RWPE1 (cell line): ENCODE measurements at regions not wholly inside any gene's neighbourhood (a gene's known extent, or its start where the extent isn't known, plus 50 kb on each side); places are given as distances from the start of the nearest gene placed in this dataset.

Experiments
- CTCF ChIA-PET: fragments of 350-600 bp; sonication (Branson Sonifier 250); formaldehyde crosslinking; extraction: SDS; loops from one replicate; lab custom pipeline; 2021; lab: Yijun Ruan, JAX
- POLR2A ChIA-PET: fragments of 400-600 bp; formaldehyde crosslinking; extraction: SDS; loops from one replicate; lab custom pipeline; 2020; ENCODE audit warnings: antibody characterized with exemption; ENCODE audit not compliant: low non-redundant PET; lab: Yijun Ruan, JAX
- DNase-seq: peaks from one replicate; pipeline ENCODE4 v3.0.0; 2012; ENCODE audit warnings: low spot score
- H3K27ac ChIP-seq: fragments of 450-650 bp; 2 replicates; pipeline ENCODE4 v1.5.1; 2017
- CTCF ChIP-seq: fragments of 450-650 bp; conservative IDR thresholded peaks from 2 replicates; pipeline ENCODE4 v1.5.1; 2017; ENCODE audit warnings: low read depth, mild to moderate bottlenecking

- POLR2A ChIA-PET = no interaction called here
- H3K27ac ChIP-seq = no peak overlapping the region
- no peak for DNase-seq
- CTCF ChIA-PET = no interaction called here
- no peak for TF ChIP-seq CTCF
Measured at GRCh38 chr7:126005064-126005463, 1075.4 kb upstream of the POT1 start.

- ChIA-PET CTCF (no interaction called here), POLR2A (no interaction called here)
- H3K27ac ChIP-seq = no peak overlapping the region
- DNase-seq = no peak
- TF ChIP-seq CTCF = no peak
Measured at GRCh38 chr7:126001349-126001748, 1071.7 kb upstream of the POT1 start.

- no peak for TF ChIP-seq CTCF
- ChIA-PET CTCF (no interaction called here), POLR2A (no interaction called here)
- no peak for DNase-seq
- no peak overlapping the region for H3K27ac ChIP-seq
Measured at GRCh38 chr7:125984795-125985194, 1055.2 kb upstream of the POT1 start.

DNA sequence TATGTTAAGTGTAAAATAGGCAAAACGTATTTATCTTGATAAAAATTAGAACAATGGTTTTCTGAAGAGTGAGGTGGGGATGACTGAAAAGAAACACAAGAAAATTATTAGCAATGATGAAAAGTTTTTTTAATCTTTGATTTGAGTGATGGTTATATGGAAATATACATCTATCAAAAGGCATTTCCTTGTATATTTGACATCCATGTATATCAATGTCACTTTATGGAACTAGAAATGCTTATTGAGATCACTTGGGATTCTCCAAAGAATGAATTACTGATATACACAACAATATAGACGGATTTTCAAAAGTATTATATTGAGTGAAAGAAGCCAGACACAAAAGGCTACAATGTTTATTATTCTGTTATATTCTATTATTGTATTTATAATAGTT, 1042.0 kb upstream of the POT1 start:
- no peak overlapping the region for H3K27ac ChIP-seq
- CTCF ChIA-PET = interaction anchor here (0.5 kb wide), 1 partner anchor 24 kb away, joined by 3 read pairs; no protein-coding TSS in a partner anchor
- DNase-seq = no peak
- TF ChIP-seq CTCF = no peak
- POLR2A ChIA-PET = no interaction called here

DNA sequence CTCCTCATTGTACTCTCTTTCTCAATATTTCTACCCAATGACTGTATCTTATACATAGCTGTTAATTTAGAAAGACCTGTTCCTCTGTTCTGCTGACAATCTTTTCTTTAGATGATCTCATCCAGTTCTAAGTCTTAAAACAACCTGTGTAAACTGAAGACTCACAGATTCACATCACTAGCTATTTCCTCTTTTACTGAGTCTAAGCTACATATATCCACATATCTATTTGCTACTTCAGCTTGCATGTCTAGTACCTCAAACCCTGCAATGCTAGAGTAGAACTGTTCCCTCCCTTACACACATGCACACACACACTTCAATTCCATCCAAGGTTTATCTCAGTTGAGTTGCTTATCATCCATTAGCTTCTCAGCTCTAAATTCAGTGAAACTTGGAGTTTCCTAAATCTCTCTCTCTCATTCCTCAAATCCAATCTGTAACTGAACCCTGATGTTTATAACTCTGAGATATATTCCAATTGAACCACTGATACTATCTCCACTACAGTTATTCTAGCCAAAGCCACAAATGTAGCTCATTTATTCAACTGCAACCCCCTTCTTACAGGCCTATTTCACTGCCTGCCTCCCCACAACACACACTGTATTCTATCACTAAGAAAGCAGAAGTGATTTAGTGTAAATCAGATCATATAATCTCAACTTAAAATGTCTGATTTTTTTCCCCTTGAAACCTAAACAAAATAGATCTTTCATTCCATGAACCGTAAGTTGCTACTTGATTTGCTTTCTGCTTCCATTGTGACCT, 1036.8 kb upstream of the POT1 start:
- TF ChIP-seq CTCF = no peak
- no peak for DNase-seq
- ChIA-PET POLR2A (no interaction called here), CTCF (no interaction called here)
- H3K27ac ChIP-seq = no peak overlapping the region

GRCh38 chr7:125934955-125935354, 1005.3 kb upstream of the POT1 start:
- CTCF ChIA-PET = no interaction called here
- H3K27ac ChIP-seq = no peak overlapping the region
- POLR2A ChIA-PET = no interaction called here
- DNase-seq = no peak
- no peak for TF ChIP-seq CTCF
